ENCODE measurements at regions not wholly inside any gene's neighbourhood (a gene's known extent, or its start where the extent isn't known, plus 50 kb on each side); places are given as distances from the start of the nearest gene placed in this dataset.
"Not testable (repeated sequence)": the region's sequence is repeated elsewhere in the genome, so short reads cannot be mapped to it uniquely, and the experiment has no call there.

DNA sequence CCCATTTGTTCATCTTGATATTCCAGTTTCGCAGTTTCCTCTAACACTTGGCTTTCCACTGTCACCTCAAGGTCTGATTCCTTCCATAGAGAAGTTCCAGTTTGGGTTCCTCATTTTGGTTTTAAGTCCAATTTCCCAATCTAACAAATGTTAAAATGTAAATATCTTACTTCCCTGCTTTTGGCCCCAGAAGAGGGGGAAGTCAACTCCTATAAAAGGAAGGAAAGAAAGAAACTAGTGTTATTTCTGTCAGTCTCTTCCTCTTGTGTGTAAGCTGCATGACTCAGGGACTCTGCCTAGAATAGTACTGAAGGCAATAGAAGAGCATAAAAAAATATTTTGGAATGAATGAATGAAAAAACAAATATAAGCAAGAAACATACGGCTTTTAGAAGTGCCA, 127.5 kb upstream of the CCNG1 start:
- DNase-seq: no peak

DNA sequence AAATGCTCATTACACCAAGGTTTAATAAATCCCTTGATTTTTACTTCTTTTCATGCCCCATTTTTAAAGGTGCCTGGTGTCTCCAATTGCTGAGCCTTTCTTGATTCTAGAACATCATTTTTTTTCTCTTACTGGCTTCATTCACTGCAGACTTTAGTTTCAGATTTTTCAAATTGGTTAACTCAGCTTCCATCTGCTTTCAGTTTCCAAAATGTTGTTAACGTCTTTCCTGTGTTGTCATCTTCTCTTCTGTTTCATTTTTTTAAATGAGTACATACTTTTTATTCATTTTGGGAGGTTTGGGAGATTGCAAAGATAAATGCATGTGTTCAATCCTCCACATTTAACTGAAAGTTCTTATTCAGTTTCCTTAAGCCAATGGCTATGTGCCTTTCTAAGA, 126.4 kb upstream of the CCNG1 start:
- DNase-seq: peak; percentile 42

DNA sequence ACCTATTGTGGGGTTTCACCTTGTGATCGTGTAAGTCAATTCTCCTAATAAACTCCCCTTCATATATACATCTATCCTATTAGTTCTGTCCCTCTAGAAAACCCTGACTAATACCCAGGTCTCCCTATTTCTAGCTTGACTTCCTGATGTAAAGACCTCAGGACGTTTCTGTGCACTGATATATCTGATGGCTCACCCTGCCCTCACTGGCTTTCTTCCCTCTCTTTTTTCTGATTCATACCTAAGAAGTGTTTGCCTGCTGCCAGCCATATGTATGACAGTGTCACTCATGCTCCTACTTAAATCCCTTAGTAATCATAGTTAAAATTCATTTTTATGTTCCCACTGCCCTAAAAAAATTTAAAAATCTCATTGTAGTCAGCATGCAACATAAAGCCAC, 124.8 kb upstream of the CCNG1 start:
- DNase-seq: no peak

DNA sequence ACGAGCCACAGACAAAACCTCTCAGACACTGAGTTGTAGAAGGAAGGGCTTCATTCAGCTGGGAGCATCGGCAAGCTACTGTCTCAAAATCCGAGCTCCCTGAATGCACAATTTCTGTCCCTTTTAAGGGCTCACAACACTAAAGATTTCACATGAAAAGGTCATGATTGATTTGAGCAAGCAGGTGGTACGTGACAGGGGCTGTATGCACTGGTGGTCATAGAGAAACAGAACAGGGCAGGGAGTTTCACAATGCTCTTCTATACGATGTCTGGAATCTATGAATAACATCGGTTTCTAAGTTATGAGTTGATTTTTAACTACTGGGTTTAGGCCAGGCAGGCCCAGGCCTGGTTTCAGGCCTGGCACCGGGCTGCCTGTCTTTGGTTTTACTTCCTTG, 124.3 kb upstream of the CCNG1 start:
- not testable (repeated sequence) for DNase-seq

DNA sequence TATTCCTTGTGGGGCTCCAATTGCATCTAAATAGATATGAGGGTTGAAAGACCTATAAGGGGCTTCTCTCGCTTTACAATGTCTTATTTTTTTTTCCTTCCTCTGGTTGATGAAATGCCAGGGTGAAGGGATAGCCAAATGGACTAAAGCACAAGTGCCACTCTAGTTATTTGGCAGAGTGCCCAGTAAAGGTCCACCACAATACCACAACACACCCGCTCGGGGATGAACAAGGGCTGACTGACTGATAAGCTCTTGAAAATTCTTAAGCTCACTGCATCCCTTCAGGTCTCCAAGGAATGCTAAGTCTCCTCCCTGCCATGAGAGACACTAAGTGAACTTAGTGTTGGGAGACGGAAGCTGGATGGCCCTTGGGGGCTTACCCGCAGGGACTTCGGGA, 121.0 kb upstream of the CCNG1 start:
- not testable (repeated sequence) for DNase-seq

DNA sequence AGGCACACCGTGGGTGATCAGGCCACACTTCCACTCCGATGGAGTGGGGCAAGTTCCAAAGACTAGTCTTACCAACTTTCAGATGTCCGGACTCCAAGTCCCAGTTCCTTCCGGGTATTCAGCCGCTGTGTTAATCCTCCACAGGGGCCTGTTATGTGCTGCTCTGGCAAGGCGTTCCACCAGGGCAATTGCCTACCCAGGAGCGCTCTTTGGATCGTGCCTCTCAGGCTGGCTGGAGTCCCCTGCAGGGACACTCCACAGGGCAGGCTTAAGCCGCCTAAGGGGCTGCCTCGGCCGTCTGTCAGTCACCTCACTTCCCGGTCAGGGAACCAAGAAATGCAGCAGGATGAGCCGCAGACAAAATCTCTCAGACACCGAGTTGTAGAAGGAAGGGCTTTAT, 118.7 kb upstream of the CCNG1 start:
- no peak for DNase-seq

DNA sequence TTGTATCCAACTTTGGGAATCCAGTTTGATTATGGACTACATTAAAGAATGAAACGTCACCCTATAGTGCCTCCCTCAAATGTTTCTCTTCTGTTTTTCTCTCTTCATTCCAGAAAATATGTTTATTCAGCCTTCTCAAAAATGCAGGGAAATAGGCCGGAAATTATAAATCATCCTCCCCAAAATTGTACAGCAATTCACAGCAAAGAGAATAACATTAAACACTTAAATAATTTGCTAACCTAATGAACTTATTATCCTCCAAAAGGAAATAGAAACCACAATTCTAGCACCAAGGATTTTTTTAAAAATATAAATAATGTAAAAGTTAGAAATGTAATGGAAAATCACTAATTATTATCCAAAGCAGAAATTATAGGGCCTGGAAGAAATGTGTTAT, 115.9 kb upstream of the CCNG1 start:
- DNase-seq: no peak

DNA sequence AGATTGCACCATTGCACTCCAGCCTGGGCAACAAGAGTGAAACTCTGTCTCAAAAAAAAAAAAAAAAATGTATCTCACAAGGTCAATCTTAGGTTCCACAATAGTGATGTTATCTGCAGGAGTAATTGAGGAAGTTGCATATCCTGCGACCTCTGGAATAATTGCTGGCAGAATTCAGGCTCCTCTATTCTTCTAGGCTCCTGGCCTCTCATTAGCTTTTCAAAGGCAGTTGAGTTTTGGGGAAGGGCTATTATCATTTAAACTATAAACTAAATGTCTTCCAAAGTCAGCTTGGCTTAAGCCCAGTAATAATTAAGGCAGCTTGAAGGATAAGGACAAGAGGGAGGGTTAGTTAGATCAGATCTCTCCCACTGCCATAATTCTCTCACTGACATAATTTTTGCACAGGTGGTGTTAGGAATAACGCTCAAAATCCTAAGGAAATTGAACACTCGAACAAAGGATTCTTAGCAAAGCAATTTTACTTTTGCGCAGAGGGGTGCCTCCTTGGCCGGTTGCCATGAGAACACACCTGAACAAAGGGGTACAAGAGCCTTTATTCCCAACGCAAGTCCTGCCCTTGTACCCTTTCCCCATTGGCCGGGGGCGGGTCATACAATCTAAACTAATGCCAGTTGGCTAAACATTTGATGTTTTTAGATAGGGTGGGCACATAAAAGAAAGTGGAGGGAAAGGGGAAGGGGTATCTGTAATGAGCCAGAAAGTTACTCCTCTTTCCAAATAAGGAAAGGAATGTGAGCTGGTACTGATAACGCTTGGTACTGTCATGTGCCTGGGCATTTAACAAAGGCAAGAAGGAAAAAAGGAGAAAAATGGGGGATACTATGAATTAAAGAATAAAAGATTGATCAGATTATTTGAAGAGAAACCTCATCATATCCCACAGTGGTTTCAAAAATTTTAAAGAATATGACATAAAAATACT, 106.4 kb upstream of the CCNG1 start:
- no peak for DNase-seq

DNA sequence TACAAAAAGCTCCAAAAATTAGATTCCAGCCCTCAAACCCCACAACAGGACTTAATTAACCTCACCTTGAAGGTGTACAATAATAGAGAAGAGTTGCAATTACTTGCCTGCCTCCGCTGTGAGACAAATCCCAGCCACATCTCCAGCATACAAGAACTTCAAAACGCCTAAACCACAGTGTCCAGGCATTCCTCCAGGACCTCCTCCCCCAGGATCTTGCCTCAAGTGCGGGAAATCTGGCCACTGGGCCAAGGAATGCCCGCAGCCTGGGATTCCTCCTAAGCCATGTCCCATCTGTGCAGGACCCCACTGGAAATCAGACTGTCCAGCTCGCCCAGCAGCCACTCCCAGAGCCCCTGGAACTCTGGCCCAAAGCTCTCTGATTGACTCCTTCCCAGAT, 101.3 kb upstream of the CCNG1 start:
- not testable (repeated sequence) for DNase-seq

DNA sequence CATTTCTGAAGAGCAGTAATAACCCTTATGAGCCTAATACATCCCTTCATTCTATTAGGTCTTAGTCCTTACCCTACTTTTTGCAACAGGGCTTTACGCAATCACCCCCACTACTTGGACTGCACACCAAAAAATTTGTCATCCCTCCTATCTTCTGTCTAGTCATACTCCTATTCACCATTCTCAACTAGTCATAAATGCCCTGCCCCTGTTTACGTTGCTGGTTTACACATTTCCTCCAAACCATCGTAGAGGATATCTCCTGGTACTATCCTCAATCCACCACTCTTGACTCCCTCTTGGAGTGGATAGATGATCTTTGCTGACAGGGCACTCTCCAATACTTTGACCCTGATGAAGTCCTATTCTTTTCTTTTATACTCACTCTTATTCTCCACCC, 98.2 kb upstream of the CCNG1 start:
- no peak for DNase-seq

DNA sequence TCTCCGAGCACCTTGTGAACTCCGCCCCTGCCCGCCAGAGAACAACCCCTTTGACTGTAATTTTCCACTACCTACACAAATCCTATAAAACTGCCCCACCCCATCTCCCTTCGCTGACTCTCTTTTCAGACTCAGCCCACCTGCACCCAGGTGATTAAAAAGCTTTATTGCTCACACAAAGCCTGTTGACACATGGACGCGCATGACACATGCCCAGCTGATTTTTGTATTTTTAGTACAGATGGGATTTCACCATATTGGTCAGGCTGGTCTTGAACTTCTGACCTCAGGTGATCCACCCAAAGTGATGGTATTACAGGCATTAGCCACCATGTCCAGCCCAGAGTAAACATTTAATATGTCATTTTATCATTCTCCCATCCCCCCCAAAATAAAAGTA, 97.0 kb upstream of the CCNG1 start:
- not testable (repeated sequence) for DNase-seq

DNA sequence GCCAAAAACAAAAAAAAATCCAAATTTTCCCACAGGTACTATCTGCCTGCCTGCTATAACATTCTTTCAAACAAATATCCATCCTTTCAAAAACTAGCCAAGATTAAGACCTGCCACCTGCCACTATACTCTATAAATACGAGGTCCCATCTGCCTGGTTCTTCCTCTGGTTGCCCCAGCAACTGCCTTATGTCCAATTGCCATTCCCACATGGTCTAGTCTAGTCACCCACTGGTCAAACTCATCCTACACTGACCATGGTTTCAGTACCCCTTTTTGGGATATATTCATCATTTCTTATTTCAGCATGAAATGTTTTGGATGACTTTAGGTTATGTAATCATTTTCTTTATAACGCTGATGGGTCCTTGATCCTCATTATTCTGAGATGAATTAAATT, 95.1 kb upstream of the CCNG1 start:
- no peak for DNase-seq

DNA sequence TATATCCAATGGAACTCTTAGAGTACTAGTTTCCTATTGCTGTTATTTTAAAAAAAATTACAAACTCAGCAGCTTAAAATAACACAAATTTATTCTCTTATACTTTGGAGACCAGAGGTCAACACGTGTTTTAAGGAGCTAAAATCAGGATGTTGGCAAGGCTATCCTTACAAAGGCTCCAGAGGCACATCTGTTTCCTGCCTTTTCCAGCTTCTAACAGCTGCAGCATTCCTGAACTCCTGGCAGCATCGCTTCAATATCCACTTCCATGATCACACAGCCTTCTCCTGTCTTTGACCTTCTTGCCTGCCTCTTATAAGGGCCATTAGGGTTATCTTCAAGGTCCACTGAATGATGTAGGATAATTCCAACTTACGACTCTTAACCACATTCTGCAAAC, 92.2 kb upstream of the CCNG1 start:
- no peak for DNase-seq

DNA sequence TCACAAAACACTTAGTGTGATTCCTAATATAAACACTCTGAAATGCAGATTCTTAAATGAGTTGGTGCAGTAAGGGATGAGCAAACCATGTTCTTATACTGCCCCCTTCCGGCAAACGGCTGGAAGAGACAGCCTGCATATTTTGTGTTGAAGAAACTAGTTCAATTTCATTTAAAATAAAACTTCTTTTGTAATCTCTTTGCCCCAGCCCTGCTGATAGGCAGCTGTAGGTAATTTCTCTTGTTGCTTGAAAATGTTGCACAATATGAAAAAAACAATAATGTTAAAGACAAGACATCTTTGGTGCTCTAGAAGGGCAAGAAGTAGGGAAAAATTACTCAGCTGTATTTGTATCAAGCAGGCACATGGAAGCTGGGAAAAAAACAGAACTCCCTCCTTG, 89.7 kb upstream of the CCNG1 start:
- DNase-seq: peak; percentile 69

DNA sequence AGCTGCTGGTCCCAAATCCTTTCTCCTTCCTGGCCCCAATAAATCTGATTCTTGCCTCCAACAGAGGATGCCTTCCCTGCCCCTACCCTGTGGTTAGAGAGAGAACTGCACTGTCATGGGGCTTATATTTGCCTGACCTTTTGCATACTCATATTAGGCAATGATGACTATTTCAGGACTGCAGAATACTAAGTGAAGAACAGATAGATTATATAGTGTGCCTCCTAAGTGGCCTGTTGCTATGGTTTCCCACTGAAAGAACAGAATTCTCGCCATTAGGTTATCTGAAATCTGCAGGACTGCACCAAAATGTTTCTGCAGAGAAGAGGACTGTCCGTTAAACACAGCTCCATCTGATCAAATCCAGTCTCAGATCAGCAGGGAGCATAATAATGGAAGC, 87.3 kb upstream of the CCNG1 start:
- peak; percentile 3 for DNase-seq

DNA sequence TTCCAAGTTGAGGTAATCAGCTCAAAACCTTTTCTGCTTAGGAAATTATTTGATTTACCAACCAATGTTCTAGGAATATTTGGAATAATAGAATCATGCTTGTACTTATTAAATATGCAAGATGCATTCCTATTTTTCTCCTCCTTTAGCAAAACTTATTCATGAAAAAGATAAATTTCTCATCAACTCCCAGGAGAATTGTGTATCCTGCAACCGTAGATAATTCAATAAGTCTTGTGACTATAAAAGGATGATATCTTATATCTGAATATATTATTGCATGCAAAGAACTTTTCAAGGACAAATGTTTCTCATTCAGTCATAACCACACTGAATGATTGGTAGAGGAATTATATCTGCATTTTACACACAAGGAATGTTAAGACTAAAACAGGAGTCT, 84.9 kb upstream of the CCNG1 start:
- no peak for DNase-seq

DNA sequence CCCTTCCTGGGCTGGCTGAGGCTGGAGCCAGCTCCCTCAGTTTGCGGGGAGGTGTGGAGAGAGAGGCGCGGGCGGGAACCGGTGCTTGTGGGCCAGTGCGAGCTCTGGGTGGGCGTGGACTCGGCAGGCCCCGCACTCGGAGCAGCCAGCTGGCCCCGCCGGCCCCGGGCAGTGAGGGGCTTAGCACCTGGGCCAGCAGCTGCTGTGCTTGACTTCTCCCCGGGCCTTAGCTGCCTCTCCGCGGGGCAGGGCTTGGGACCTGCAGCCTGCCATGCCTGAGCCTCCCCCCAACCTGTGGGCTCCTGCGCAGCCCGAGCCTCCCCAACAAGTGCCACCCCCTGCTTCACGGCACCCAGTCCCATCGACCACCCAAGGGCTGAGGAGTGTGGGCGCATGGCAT, 81.6 kb upstream of the CCNG1 start:
- DNase-seq: not testable (repeated sequence)

DNA sequence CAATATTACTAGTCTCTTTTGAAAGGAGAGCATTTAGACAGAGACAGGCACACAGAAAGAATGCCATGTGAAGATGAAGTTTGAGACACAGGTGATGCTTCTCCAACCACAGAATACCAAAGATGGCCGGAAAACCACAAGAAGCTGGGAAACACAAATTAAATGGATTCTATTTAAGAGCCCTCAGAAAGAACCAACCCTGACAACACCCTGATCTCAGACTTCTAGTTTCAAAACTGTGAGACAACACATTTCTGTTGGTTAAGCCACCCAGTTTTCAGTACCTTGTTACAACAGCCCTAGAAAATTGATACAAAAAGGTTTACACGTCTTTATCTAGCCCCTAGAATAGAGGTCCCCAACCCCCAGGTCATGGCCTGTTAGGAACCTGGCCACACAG, 79.8 kb upstream of the CCNG1 start:
- DNase-seq: no peak

DNA sequence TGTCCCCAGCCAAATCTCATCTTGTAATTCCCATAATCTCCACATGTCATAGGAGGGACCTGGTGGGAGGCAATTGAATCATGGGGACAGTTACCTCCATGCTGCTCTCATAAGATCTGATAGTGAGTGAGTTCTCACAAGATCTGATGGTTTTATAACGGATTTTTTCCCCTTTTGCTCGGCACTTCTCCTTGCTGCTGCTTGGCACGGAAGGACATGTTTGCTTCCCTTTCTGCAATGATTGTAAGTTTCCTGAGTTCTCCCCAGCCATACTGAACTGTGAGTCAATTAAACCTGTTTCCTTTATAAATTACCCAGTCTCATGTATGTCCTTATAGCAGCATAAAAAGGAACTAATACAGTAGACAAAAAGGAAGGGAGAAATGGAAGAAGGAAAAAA, 76.7 kb upstream of the CCNG1 start:
- no peak for DNase-seq

DNA sequence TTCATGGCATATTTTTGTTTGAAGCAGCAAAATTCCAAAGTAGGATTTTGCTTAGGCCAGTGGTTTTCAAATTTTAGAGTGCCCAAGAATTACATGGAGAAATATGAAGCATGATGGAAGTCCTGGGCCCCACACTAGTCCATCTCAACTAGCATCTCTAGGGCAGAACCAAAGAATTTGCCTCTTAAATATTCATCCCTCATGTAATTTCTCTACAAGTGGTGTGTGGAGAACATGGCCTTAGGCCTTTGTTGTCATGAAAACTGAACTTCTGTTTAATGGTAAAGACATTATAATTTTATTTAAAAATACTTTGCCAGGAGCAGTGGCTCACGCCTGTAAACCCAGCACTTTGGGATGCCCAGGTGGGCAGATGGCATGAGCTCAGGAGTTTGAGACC, 75.9 kb upstream of the CCNG1 start:
- no peak for DNase-seq

DNA sequence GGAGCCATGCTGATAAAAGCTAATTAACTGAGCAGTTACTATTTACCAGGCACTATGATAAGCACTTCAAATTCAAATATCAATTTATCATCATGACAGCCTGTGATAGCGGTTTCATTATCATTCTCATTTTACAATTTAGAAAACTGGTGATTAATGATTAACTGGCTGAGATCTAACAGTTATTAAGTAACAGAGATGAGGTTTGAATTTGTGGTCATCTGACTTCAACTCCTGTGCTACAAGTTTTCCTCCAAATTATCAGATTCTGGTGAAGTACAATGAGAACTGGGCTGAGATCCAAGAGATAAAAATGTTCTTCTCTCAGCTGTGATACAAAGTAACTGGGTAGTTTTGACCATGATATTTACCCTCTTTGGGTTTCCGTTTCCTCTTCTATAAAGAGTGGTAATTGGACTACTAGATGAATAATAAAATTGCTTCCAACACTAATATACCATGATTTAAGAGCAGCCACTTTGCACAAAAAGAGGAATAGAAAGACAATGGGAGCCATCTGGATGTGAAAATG, 74.5 kb upstream of the CCNG1 start:
- no peak for DNase-seq

DNA sequence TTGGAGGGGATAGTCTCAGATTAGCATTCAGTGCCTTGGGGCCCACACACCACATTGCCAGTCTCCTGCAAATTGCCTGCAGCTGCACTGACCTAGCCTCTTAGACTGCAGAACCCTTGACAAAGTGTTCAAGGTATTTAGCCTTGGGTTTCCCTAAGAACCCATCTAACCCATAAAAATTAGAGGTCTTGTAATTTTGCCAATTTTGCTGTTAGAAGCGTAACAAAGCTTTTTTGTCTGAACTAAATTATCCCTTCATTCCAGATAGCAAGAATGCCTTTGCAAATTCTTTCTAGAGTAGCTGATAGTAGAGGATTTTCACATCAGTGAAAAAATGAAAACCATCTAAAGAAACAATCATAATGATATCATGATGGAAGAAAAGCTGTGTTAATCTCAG, 74.0 kb upstream of the CCNG1 start:
- no peak for DNase-seq

DNA sequence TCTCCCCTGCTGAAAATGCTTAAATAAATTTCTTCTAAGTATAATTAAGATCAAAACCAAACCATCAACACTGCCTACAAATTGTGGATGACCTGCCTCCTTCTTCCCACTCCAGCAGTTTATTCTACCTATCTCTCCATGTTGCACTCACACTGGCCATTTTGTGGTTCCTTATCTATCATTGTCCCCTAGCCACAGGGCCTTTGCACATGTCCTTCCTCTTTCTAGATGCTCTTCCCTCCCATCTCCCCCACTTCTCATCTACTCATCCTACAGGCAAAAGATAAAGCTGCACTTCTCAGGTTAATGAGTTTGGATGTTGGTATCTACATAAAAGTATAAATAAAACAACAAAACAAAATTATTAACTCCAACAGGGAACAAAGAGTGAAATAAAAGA, 70.6 kb upstream of the CCNG1 start:
- DNase-seq: no peak

DNA sequence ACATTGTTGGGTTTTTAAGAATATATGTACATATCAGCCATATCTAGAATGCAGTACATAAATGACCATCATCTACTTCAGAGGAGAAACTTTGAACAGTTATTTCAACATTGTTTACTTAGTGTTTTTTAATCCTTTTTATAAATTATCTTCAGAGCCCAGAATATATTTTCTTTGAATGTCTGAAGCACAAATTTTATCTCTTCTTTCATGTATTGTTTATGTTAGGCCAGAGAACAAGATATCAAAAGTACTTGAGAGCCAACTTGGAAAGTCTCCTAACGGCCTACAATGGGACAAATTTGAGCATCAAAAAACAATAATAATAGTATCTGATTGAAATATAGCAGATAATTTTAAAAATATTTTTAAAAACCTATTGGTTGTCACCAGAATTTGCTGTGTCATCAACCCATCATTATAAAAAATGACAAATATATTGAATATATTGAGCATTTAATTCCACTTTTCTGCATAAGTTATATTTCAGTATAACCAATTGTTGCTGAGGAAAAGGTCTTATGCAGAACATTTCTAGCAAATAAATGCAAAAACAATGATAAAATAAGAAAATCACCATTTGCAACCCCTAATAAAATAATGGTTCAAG, 67.5 kb upstream of the CCNG1 start:
- no peak for DNase-seq

Measured in activated CD4-positive, alpha-beta T cell treated with anti-CD3 and anti-CD28 coated beads, Interleukin-10, Interleukin-2, amounts not matched to agents 100 ng/mL and 50 ng/mL, durations not matched to agents 16 hours and 8 hours (primary cell).